Mammary epithelial cell (primary cell): ENCODE measurements at regions not wholly inside any gene's neighbourhood (a gene's known extent, or its start where the extent isn't known, plus 50 kb on each side); places are given as distances from the start of the nearest gene placed in this dataset.

Experiments used
- EZH2 ChIP-seq: IDR thresholded peaks from 2 replicates; pipeline ENCODE4 v1.6.1; 2012; ENCODE audit warnings: low read length, inconsistent platforms, borderline replicate concordance
- TF ChIP-seq, protein P1 (sequence below), 2 donors: IDR thresholded peaks in 1 of 2; conservative IDR thresholded peaks in 1 of 2; 2 replicates each; pipeline ENCODE4 v1.5.1; 2011 to 2012; ENCODE audit warnings: inconsistent platforms in 2 of 2, low read length in 2 of 2, mild to moderate bottlenecking in 2 of 2, control low read depth in 1 of 2, low read depth in 1 of 2; ENCODE audit not compliant: insufficient read depth in 1 of 2; ENCODE audit errors: extremely low read depth in 1 of 2

DNA sequence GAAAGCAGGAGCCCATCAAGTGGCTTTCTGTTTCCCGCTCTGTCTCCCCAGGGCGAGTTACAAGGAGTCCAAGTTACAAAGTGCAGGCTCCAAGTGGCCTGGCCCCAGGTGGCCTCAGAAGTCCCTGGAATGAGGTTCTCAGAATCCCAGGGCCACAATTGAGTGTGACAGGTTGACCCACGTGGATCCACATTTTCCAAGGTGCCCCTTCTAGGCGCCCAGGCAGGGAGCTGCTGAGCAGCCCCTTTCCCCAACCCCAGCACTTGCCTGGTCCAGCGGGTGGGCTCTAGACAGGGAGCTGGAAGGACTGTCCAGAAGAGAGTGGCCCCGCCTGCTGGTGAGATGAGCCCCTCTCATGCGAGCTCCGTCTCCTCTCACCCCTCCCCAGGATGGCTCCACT, 253.4 kb downstream of the CYP26B1 start:
- no peak for TF ChIP-seq EZH2
- TF ChIP-seq, protein P1, sequence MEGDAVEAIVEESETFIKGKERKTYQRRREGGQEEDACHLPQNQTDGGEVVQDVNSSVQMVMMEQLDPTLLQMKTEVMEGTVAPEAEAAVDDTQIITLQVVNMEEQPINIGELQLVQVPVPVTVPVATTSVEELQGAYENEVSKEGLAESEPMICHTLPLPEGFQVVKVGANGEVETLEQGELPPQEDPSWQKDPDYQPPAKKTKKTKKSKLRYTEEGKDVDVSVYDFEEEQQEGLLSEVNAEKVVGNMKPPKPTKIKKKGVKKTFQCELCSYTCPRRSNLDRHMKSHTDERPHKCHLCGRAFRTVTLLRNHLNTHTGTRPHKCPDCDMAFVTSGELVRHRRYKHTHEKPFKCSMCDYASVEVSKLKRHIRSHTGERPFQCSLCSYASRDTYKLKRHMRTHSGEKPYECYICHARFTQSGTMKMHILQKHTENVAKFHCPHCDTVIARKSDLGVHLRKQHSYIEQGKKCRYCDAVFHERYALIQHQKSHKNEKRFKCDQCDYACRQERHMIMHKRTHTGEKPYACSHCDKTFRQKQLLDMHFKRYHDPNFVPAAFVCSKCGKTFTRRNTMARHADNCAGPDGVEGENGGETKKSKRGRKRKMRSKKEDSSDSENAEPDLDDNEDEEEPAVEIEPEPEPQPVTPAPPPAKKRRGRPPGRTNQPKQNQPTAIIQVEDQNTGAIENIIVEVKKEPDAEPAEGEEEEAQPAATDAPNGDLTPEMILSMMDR (conservative IDR thresholded peaks at IDR 0.05 in 1 of 2, IDR thresholded peaks at IDR 0.05 in 1 of 2; ENCODE audit: extremely low read depth in 1 of 2, insufficient read depth in 1 of 2, low read depth in 1 of 2, low read length in 2 of 2), result no peak
